ENCODE measurements at regions not wholly inside any gene's neighbourhood (a gene's known extent, or its start where the extent isn't known, plus 50 kb on each side); places are given as distances from the start of the nearest gene placed in this dataset.

- intact Hi-C loops (cut with micrococcal nuclease) = no loop called here
- Mint-ChIP-seq H3K27ac (no peak overlapping the region), H3K27me3 (no peaks in the 10 kb centered on the region), H3K9me3 (peaks cover 10% of the 10 kb centered on the region), H3K36me3 (ENCODE audit: low read depth) (no peaks in the 10 kb centered on the region), H3K4me3 (no peak overlapping the region), H3K4me1 (ENCODE audit: low read depth) (no peaks in the 10 kb centered on the region)
Observed at GRCh38 chr15:35320158-35320780, 225.7 kb downstream of the DPH6 start.

- Mint-ChIP-seq H3K36me3 (ENCODE audit: low read depth) (no peaks in the 10 kb centered on the region), H3K27ac (no peak overlapping the region), H3K4me3 (no peak overlapping the region), H3K4me1 (ENCODE audit: low read depth) (no peaks in the 10 kb centered on the region), H3K9me3 (peaks cover 13% of the 10 kb centered on the region), H3K27me3 (no peaks in the 10 kb centered on the region)
- intact Hi-C loops (cut with micrococcal nuclease) = no loop called here
Observed at GRCh38 chr15:35319354-35319753, 226.6 kb downstream of the DPH6 start.

- Mint-ChIP-seq H3K27ac (no peak overlapping the region), H3K4me1 (ENCODE audit: low read depth) (no peaks in the 10 kb centered on the region)
- intact Hi-C loops (cut with micrococcal nuclease) = no loop called here
Observed at GRCh38 chr15:35317217-35317616, 228.7 kb downstream of the DPH6 start.

GRCh38 chr15:35312344-35312743 is 227.2 kb upstream of the NANOGP8 start:
- H3K27me3 Mint-ChIP-seq = no peaks in the 10 kb centered on the region
- no peaks in the 10 kb centered on the region for H3K4me1 Mint-ChIP-seq (ENCODE audit: low read depth)
- no peak overlapping the region for H3K27ac Mint-ChIP-seq
- intact Hi-C loops (cut with micrococcal nuclease) = no loop called here
- peaks cover 13% of the 10 kb centered on the region for H3K9me3 Mint-ChIP-seq
- H3K36me3 Mint-ChIP-seq (ENCODE audit: low read depth) = no peaks in the 10 kb centered on the region
- no peak overlapping the region for H3K4me3 Mint-ChIP-seq

More at GRCh38 chr15:35317217-35317616, 228.7 kb downstream of the DPH6 start:
- no peaks in the 10 kb centered on the region for H3K36me3 Mint-ChIP-seq (ENCODE audit: low read depth)
- peaks cover 13% of the 10 kb centered on the region for H3K9me3 Mint-ChIP-seq
- no peaks in the 10 kb centered on the region for H3K27me3 Mint-ChIP-seq
- no peak overlapping the region for H3K4me3 Mint-ChIP-seq

- intact Hi-C loops (cut with micrococcal nuclease) = no loop called here
Observed at GRCh38 chr15:35311615-35312014, 226.5 kb upstream of the NANOGP8 start.

GRCh38 chr15:35309886-35310285 is 224.8 kb upstream of the NANOGP8 start:
- no peaks in the 10 kb centered on the region for H3K9me3 Mint-ChIP-seq
- H3K4me1 Mint-ChIP-seq (ENCODE audit: low read depth) = no peaks in the 10 kb centered on the region
- no peak overlapping the region for H3K27ac Mint-ChIP-seq
- intact Hi-C loops (cut with micrococcal nuclease) = no loop called here
- H3K36me3 Mint-ChIP-seq (ENCODE audit: low read depth) = no peaks in the 10 kb centered on the region
- no peak overlapping the region for H3K4me3 Mint-ChIP-seq
- H3K27me3 Mint-ChIP-seq = no peaks in the 10 kb centered on the region

More at GRCh38 chr15:35311615-35312014, 226.5 kb upstream of the NANOGP8 start:
- peaks cover 13% of the 10 kb centered on the region for H3K9me3 Mint-ChIP-seq
- H3K4me3 Mint-ChIP-seq = no peak overlapping the region
- no peaks in the 10 kb centered on the region for H3K4me1 Mint-ChIP-seq (ENCODE audit: low read depth)
- H3K27ac Mint-ChIP-seq = no peak overlapping the region
- H3K36me3 Mint-ChIP-seq (ENCODE audit: low read depth) = no peaks in the 10 kb centered on the region
- H3K27me3 Mint-ChIP-seq = no peaks in the 10 kb centered on the region

GRCh38 chr15:35308802-35309201 is 223.7 kb upstream of the NANOGP8 start:
- Mint-ChIP-seq H3K9me3 (no peaks in the 10 kb centered on the region), H3K4me1 (ENCODE audit: low read depth) (no peaks in the 10 kb centered on the region), H3K36me3 (ENCODE audit: low read depth) (no peaks in the 10 kb centered on the region), H3K27me3 (no peaks in the 10 kb centered on the region), H3K27ac (no peak overlapping the region), H3K4me3 (no peak overlapping the region)
- intact Hi-C loops (cut with micrococcal nuclease) = no loop called here

GRCh38 chr15:35307676-35308075 is 222.6 kb upstream of the NANOGP8 start:
- no peak overlapping the region for H3K4me3 Mint-ChIP-seq

GRCh38 chr15:35307026-35307425 is 221.9 kb upstream of the NANOGP8 start:
- no peaks in the 10 kb centered on the region for H3K36me3 Mint-ChIP-seq (ENCODE audit: low read depth)
- no peaks in the 10 kb centered on the region for H3K27me3 Mint-ChIP-seq
- no peak overlapping the region for H3K4me3 Mint-ChIP-seq
- intact Hi-C loops (cut with micrococcal nuclease) = no loop called here
- no peaks in the 10 kb centered on the region for H3K4me1 Mint-ChIP-seq (ENCODE audit: low read depth)
- H3K27ac Mint-ChIP-seq = no peak overlapping the region
- H3K9me3 Mint-ChIP-seq = no peaks in the 10 kb centered on the region

More at GRCh38 chr15:35307676-35308075, 222.6 kb upstream of the NANOGP8 start:
- H3K4me1 Mint-ChIP-seq (ENCODE audit: low read depth) = no peaks in the 10 kb centered on the region
- no peaks in the 10 kb centered on the region for H3K27me3 Mint-ChIP-seq
- intact Hi-C loops (cut with micrococcal nuclease) = no loop called here
- H3K9me3 Mint-ChIP-seq = no peaks in the 10 kb centered on the region
- H3K36me3 Mint-ChIP-seq (ENCODE audit: low read depth) = no peaks in the 10 kb centered on the region
- H3K27ac Mint-ChIP-seq = no peak overlapping the region

GRCh38 chr15:35306361-35306981 is 221.4 kb upstream of the NANOGP8 start:
- no peaks in the 10 kb centered on the region for H3K4me1 Mint-ChIP-seq (ENCODE audit: low read depth)
- no peak overlapping the region for H3K27ac Mint-ChIP-seq

GRCh38 chr15:35305946-35306345 is 220.9 kb upstream of the NANOGP8 start:
- H3K9me3 Mint-ChIP-seq = no peaks in the 10 kb centered on the region
- no peaks in the 10 kb centered on the region for H3K4me1 Mint-ChIP-seq (ENCODE audit: low read depth)
- no peak overlapping the region for H3K27ac Mint-ChIP-seq
- H3K36me3 Mint-ChIP-seq (ENCODE audit: low read depth) = no peaks in the 10 kb centered on the region
- H3K4me3 Mint-ChIP-seq = no peak overlapping the region
- intact Hi-C loops (cut with micrococcal nuclease) = no loop called here
- H3K27me3 Mint-ChIP-seq = no peaks in the 10 kb centered on the region

More at GRCh38 chr15:35306361-35306981, 221.4 kb upstream of the NANOGP8 start:
- intact Hi-C loops (cut with micrococcal nuclease) = no loop called here
- no peaks in the 10 kb centered on the region for H3K36me3 Mint-ChIP-seq (ENCODE audit: low read depth)
- H3K4me3 Mint-ChIP-seq = no peak overlapping the region
- no peaks in the 10 kb centered on the region for H3K27me3 Mint-ChIP-seq
- no peaks in the 10 kb centered on the region for H3K9me3 Mint-ChIP-seq

GRCh38 chr15:35305031-35305550 is 220.0 kb upstream of the NANOGP8 start:
- Mint-ChIP-seq H3K27ac (no peak overlapping the region), H3K4me1 (ENCODE audit: low read depth) (no peaks in the 10 kb centered on the region), H3K36me3 (ENCODE audit: low read depth) (no peaks in the 10 kb centered on the region), H3K27me3 (no peaks in the 10 kb centered on the region), H3K9me3 (no peaks in the 10 kb centered on the region), H3K4me3 (no peak overlapping the region)
- intact Hi-C loops (cut with micrococcal nuclease) = no loop called here

- Mint-ChIP-seq H3K4me1 (ENCODE audit: low read depth) (no peaks in the 10 kb centered on the region), H3K27ac (no peak overlapping the region), H3K9me3 (no peaks in the 10 kb centered on the region), H3K27me3 (no peaks in the 10 kb centered on the region), H3K4me3 (no peak overlapping the region), H3K36me3 (ENCODE audit: low read depth) (no peaks in the 10 kb centered on the region)
- intact Hi-C loops (cut with micrococcal nuclease) = no loop called here
Observed at GRCh38 chr15:35304389-35304788, 219.3 kb upstream of the NANOGP8 start.

- no peak overlapping the region for H3K27ac Mint-ChIP-seq
- H3K4me1 Mint-ChIP-seq (ENCODE audit: low read depth) = no peaks in the 10 kb centered on the region
- H3K27me3 Mint-ChIP-seq = no peaks in the 10 kb centered on the region
- H3K4me3 Mint-ChIP-seq = no peak overlapping the region
- H3K36me3 Mint-ChIP-seq (ENCODE audit: low read depth) = no peaks in the 10 kb centered on the region
- intact Hi-C loops (cut with micrococcal nuclease) = no loop called here
- no peaks in the 10 kb centered on the region for H3K9me3 Mint-ChIP-seq
Observed at GRCh38 chr15:35302334-35302733, 217.2 kb upstream of the NANOGP8 start.

Data from dendritic cell treated with granulocyte-macrophage colony-stimulating factor and Interleukin-4, amounts not matched to agents 40 ng/mL and 50 ng/mL, for 4 days (primary cell).